CD4-positive, alpha-beta T cell treated with Interleukin-6 for 4 hours (primary cell): ENCODE measurements at regions not wholly inside any gene's neighbourhood (a gene's known extent, or its start where the extent isn't known, plus 50 kb on each side); places are given as distances from the start of the nearest gene placed in this dataset.
"Not testable (repeated sequence)": the region's sequence is repeated elsewhere in the genome, so short reads cannot be mapped to it uniquely, and the experiment has no call there.

Experiments
- DNase-seq: peaks from one replicate; pipeline ENCODE4 v3.0.0-alpha.2; 2020; ENCODE audit warnings: mixed read lengths

- no peak for DNase-seq
These were observed 110.9 kb upstream of the NANOS1 start for GRCh38 chr10:118918587-118918986.

- DNase-seq = no peak
These were observed 109.3 kb upstream of the NANOS1 start for GRCh38 chr10:118920206-118920605.

- no peak for DNase-seq
These were observed 107.3 kb upstream of the NANOS1 start for GRCh38 chr10:118922226-118922625.

GRCh38 chr10:118922972-118923371 is 106.5 kb upstream of the NANOS1 start:
- DNase-seq = no peak

- DNase-seq = no peak
These were observed 105.0 kb upstream of the NANOS1 start for GRCh38 chr10:118924493-118924892.

GRCh38 chr10:118925404-118926071 is 104.0 kb upstream of the NANOS1 start:
- no peak for DNase-seq

- no peak for DNase-seq
These were observed 103.5 kb upstream of the NANOS1 start for GRCh38 chr10:118926072-118926417.

- no peak for DNase-seq
These were observed 103.1 kb upstream of the NANOS1 start for GRCh38 chr10:118926441-118926840.

- no peak for DNase-seq
These were observed 102.6 kb upstream of the NANOS1 start for GRCh38 chr10:118926903-118927302.

GRCh38 chr10:118927321-118927720 is 102.2 kb upstream of the NANOS1 start:
- DNase-seq = no peak

GRCh38 chr10:118930614-118931013 is 98.9 kb upstream of the NANOS1 start:
- DNase-seq = no peak

- DNase-seq = no peak
These were observed 98.1 kb upstream of the NANOS1 start for GRCh38 chr10:118931436-118931835.

GRCh38 chr10:118932154-118932553 is 97.4 kb upstream of the NANOS1 start:
- DNase-seq = not testable (repeated sequence)

GRCh38 chr10:118937226-118937625 is 92.3 kb upstream of the NANOS1 start:
- no peak for DNase-seq

- no peak for DNase-seq
These were observed 90.1 kb upstream of the NANOS1 start for GRCh38 chr10:118939211-118940007.

- DNase-seq = no peak
These were observed 89.1 kb upstream of the NANOS1 start for GRCh38 chr10:118940386-118940785.

GRCh38 chr10:118943253-118943652 is 86.3 kb upstream of the NANOS1 start:
- DNase-seq = no peak

GRCh38 chr10:118944959-118945633 is 84.4 kb upstream of the NANOS1 start:
- no peak for DNase-seq

GRCh38 chr10:118948786-118949185 is 80.7 kb upstream of the NANOS1 start:
- no peak for DNase-seq

GRCh38 chr10:118950190-118950680 is 79.3 kb upstream of the NANOS1 start:
- DNase-seq = no peak

GRCh38 chr10:118950997-118951637 is 78.4 kb upstream of the NANOS1 start:
- DNase-seq = no peak

- no peak for DNase-seq
These were observed 76.8 kb upstream of the NANOS1 start for GRCh38 chr10:118952493-118953295.
